Endothelial cell of umbilical vein (primary cell): ENCODE measurements at regions not wholly inside any gene's neighbourhood (a gene's known extent, or its start where the extent isn't known, plus 50 kb on each side); places are given as distances from the start of the nearest gene placed in this dataset.

Experiments used
- EZH2 ChIP-seq: IDR thresholded peaks from 2 replicates; pipeline ENCODE4 v1.6.1; 2012; ENCODE audit warnings: borderline replicate concordance, low read depth, mild to moderate bottlenecking, moderate library complexity, low read length, inconsistent platforms; ENCODE audit not compliant: severe bottlenecking
- FOS ChIP-seq: IDR thresholded peaks from 2 replicates; pipeline ENCODE4 v1.6.1; 2011; ENCODE audit warnings: mild to moderate bottlenecking, low read length, moderate library complexity, borderline replicate concordance; ENCODE audit not compliant: insufficient read depth
- JUN ChIP-seq: IDR thresholded peaks from 2 replicates; pipeline ENCODE4 v1.6.1; 2011; ENCODE audit warnings: borderline replicate concordance, low read depth; ENCODE audit not compliant: insufficient read length, insufficient read depth
- MAX ChIP-seq: IDR thresholded peaks from 2 replicates; pipeline ENCODE4 v1.6.1; 2011; ENCODE audit not compliant: insufficient read depth, insufficient read length
- MYC ChIP-seq: IDR thresholded peaks from one replicate; pipeline ENCODE4 v1.6.1; 2011; ENCODE audit warnings: mild to moderate bottlenecking, low read depth, low read length
- POLR2A ChIP-seq: IDR thresholded peaks from 2 replicates; pipeline ENCODE4 v1.6.1; 2012; ENCODE audit warnings: low read depth, mild to moderate bottlenecking, control low read depth, low read length
- POLR2AphosphoS5 ChIP-seq: IDR thresholded peaks from 2 replicates; pipeline ENCODE4 v1.6.1; 2012; ENCODE audit warnings: low read depth, mild to moderate bottlenecking, control low read depth, low read length, moderate library complexity; ENCODE audit not compliant: insufficient read depth
- TF ChIP-seq, protein P1 (sequence below), 2 donors: IDR thresholded peaks; 1 replicate in 1 of 2; 2 replicates in 1 of 2; pipeline ENCODE4 v1.5.1; 2011; ENCODE audit warnings: low read length in 2 of 2, mild to moderate bottlenecking in 2 of 2, moderate library complexity in 2 of 2, control low read depth in 1 of 2, inconsistent platforms in 1 of 2, low read depth in 1 of 2; ENCODE audit not compliant: insufficient read depth in 1 of 2; ENCODE audit errors: extremely low read depth in 1 of 2

GRCh38 chr2:63699549-63699839 lies 110.7 kb downstream of the MDH1 start:
- TF ChIP-seq, protein P1, sequence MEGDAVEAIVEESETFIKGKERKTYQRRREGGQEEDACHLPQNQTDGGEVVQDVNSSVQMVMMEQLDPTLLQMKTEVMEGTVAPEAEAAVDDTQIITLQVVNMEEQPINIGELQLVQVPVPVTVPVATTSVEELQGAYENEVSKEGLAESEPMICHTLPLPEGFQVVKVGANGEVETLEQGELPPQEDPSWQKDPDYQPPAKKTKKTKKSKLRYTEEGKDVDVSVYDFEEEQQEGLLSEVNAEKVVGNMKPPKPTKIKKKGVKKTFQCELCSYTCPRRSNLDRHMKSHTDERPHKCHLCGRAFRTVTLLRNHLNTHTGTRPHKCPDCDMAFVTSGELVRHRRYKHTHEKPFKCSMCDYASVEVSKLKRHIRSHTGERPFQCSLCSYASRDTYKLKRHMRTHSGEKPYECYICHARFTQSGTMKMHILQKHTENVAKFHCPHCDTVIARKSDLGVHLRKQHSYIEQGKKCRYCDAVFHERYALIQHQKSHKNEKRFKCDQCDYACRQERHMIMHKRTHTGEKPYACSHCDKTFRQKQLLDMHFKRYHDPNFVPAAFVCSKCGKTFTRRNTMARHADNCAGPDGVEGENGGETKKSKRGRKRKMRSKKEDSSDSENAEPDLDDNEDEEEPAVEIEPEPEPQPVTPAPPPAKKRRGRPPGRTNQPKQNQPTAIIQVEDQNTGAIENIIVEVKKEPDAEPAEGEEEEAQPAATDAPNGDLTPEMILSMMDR (IDR thresholded peaks at IDR 0.05; ENCODE audit: extremely low read depth in 1 of 2, insufficient read depth in 1 of 2, low read depth in 1 of 2, low read length in 2 of 2) = no peak
- TF ChIP-seq FOS (peak; percentile 70), POLR2AphosphoS5 (no peak), POLR2A (no peak), JUN (peak; percentile 12), MAX (no peak), EZH2 (no peak), MYC (no peak)
